ENCODE measurements at regions not wholly inside any gene's neighbourhood (a gene's known extent, or its start where the extent isn't known, plus 50 kb on each side); places are given as distances from the start of the nearest gene placed in this dataset.
A peak's percentile ranks its signal among the peaks of the same experiment; 100 is the strongest.

DNA sequence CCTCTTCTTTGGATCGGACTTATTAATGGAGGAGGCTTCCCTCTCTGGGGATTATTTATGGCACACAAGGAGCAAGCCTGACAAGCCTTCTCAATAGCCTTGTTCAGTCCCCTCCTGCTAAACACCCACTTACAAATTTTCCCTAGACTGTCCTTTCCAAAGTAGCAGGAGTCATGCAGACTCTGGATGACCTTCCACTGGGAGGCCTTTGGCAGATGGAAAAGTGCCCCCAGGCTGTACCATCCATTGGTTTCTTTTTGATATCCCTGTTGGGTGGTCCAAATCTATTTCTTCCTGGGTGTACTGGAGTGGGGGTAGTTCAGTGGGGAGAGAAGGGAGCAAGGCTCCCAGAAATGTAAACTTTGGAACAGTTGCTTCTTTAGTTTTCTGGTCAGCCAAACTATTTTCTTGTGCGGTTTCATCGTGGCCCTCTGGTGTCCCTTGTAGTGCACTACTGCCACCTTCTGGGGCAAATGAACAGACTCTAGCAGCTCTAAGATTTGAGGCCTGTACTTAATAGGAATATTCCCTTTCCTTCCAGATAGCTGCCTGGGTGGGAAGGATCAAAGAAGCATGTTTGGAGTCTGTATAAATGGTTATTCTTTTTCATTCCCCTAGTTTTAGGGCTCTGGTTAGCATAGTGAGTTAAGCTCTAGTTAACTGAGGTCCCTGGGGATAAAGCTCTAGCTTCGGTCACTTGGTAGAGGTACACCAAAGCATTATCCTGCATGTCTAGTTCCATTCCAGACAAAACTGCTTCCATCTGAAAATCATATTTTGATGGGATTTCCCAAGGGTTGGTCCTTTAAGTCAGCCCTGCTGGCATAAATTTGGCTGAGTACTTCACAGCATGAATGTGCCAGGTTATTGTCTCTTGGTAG is 409.5 kb downstream of the SLC6A15 start:
- H3K36me3 ChIP-seq (ENCODE audit: control insufficient read depth, insufficient read depth, low read length), result no peaks in the 10 kb centered on the region
- H2BK15ac ChIP-seq (replicated peaks; ENCODE audit: low read depth), result no peak overlapping the region
- H3K4me2 ChIP-seq (ENCODE audit: low read length), result no peak overlapping the region
- H3K18ac ChIP-seq (ENCODE audit: low read length), result no peak overlapping the region
- no peak overlapping the region for H2BK120ac ChIP-seq (ENCODE audit: low read depth, low read length)
- H3K23ac ChIP-seq (ENCODE audit: low read length), result no peak overlapping the region
- H3K79me2 ChIP-seq (ENCODE audit: control insufficient read depth, insufficient read depth, low read length), result no peaks in the 10 kb centered on the region
- H3K79me1 ChIP-seq (ENCODE audit: low read length), result no peaks in the 10 kb centered on the region
- no peak overlapping the region for H3K56ac ChIP-seq (ENCODE audit: low read length)
- no peaks in the 10 kb centered on the region for H3K27me3 ChIP-seq (ENCODE audit: insufficient read depth, low read length, poor library complexity)
- no peak overlapping the region for H3K27ac ChIP-seq (ENCODE audit: low read depth, low read length)
- H2BK5ac ChIP-seq (ENCODE audit: low read length), result no peak overlapping the region
- WGBS (ENCODE audit: extremely low coverage, insufficient coverage, low lambda C conversion rate), result no CpG with 5 or more reads among the region's 4 CpGs
- no peak overlapping the region for H4K5ac ChIP-seq (ENCODE audit: low read length)
- H3K4me1 ChIP-seq (ENCODE audit: control insufficient read depth, low read depth, low read length), result no peaks in the 10 kb centered on the region
- no peak overlapping the region for H2AK5ac ChIP-seq (ENCODE audit: low read length)
- no peak overlapping the region for H4K8ac ChIP-seq (ENCODE audit: low read depth, low read length)
- H3K9ac ChIP-seq (ENCODE audit: low read length), result no peak overlapping the region
- peak; percentile 79 for DNase-seq
- no peak overlapping the region for H3K4me3 ChIP-seq (ENCODE audit: low read length)
- H3K4ac ChIP-seq (ENCODE audit: low read depth, low read length), result no peak overlapping the region

DNA sequence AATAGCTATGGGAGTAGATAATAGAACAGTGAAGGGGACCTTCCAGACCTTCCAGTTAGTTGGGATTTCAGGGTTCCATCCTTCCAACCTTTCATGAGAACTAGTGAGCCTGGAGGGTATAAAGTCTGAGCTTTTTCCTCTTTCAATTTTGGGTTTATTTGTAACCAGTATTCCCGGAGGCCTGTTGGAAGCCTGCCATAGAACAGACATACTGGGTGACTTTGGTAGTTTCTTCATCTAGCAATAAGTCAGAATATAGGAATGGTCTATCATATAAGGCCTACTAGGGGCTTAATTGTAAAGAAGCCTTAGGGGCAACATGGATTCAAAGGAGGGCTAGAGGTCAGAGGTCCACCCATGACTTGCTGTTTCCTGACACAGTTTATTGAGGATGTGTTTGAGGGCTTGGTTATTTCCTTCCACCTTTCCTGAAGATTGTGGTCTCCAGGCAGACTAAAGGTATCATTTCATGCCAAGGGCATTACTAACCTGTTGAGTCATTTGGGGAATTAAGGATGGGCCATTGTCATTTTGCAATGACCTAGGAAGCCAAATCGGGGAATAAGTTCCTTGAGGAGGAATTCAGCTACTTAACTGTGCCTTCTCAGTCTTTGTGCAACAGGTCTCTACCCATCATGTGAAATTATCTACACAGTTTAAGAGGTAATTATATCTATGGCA is 410.3 kb downstream of the SLC6A15 start:
- no CpG with 5 or more reads among the region's 2 CpGs for WGBS (ENCODE audit: extremely low coverage, insufficient coverage, low lambda C conversion rate)
- H2BK15ac ChIP-seq (replicated peaks; ENCODE audit: low read depth), result no peak overlapping the region

GRCh38 chr12:84497819-84498218 is 414.8 kb downstream of the SLC6A15 start:
- H3K27ac ChIP-seq (ENCODE audit: low read depth, low read length), result no peak overlapping the region
- no peak overlapping the region for H2BK15ac ChIP-seq (replicated peaks; ENCODE audit: low read depth)
- H3K79me2 ChIP-seq (ENCODE audit: control insufficient read depth, insufficient read depth, low read length), result no peaks in the 10 kb centered on the region
- no CpG with 5 or more reads among the region's 1 CpG for WGBS (ENCODE audit: extremely low coverage, insufficient coverage, low lambda C conversion rate)
- no peaks in the 10 kb centered on the region for H3K27me3 ChIP-seq (ENCODE audit: insufficient read depth, low read length, poor library complexity)
- no peak overlapping the region for H3K9ac ChIP-seq (ENCODE audit: low read length)
- H3K18ac ChIP-seq (ENCODE audit: low read length), result no peak overlapping the region
- no peak overlapping the region for H3K4ac ChIP-seq (ENCODE audit: low read depth, low read length)
- H2BK120ac ChIP-seq (ENCODE audit: low read depth, low read length), result no peak overlapping the region
- no peak overlapping the region for H4K5ac ChIP-seq (ENCODE audit: low read length)
- no peak overlapping the region for H2AK5ac ChIP-seq (ENCODE audit: low read length)
- no peaks in the 10 kb centered on the region for H3K4me1 ChIP-seq (ENCODE audit: control insufficient read depth, low read depth, low read length)
- H4K8ac ChIP-seq (ENCODE audit: low read depth, low read length), result no peak overlapping the region
- no peak overlapping the region for H3K4me2 ChIP-seq (ENCODE audit: low read length)
- no peak overlapping the region for H3K4me3 ChIP-seq (ENCODE audit: low read length)
- no peaks in the 10 kb centered on the region for H3K79me1 ChIP-seq (ENCODE audit: low read length)
- peak; percentile 33 for DNase-seq
- H3K36me3 ChIP-seq (ENCODE audit: control insufficient read depth, insufficient read depth, low read length), result no peaks in the 10 kb centered on the region
- no peak overlapping the region for H3K56ac ChIP-seq (ENCODE audit: low read length)
- no peak overlapping the region for H3K23ac ChIP-seq (ENCODE audit: low read length)
- H2BK5ac ChIP-seq (ENCODE audit: low read length), result no peak overlapping the region

More for the DNA sequence above, 410.3 kb downstream of the SLC6A15 start:
- H3K4me1 ChIP-seq (ENCODE audit: control insufficient read depth, low read depth, low read length), result no peaks in the 10 kb centered on the region
- H4K5ac ChIP-seq (ENCODE audit: low read length), result no peak overlapping the region
- H2BK5ac ChIP-seq (ENCODE audit: low read length), result no peak overlapping the region
- H3K9ac ChIP-seq (ENCODE audit: low read length), result no peak overlapping the region
- H3K18ac ChIP-seq (ENCODE audit: low read length), result no peak overlapping the region
- H3K4me2 ChIP-seq (ENCODE audit: low read length), result no peak overlapping the region
- H3K4ac ChIP-seq (ENCODE audit: low read depth, low read length), result no peak overlapping the region
- H3K36me3 ChIP-seq (ENCODE audit: control insufficient read depth, insufficient read depth, low read length), result no peaks in the 10 kb centered on the region
- H2BK120ac ChIP-seq (ENCODE audit: low read depth, low read length), result no peak overlapping the region
- H3K27ac ChIP-seq (ENCODE audit: low read depth, low read length), result no peak overlapping the region
- no peak overlapping the region for H3K56ac ChIP-seq (ENCODE audit: low read length)
- H4K8ac ChIP-seq (ENCODE audit: low read depth, low read length), result no peak overlapping the region
- no peaks in the 10 kb centered on the region for H3K27me3 ChIP-seq (ENCODE audit: insufficient read depth, low read length, poor library complexity)
- no peak overlapping the region for H3K4me3 ChIP-seq (ENCODE audit: low read length)
- H3K79me1 ChIP-seq (ENCODE audit: low read length), result no peaks in the 10 kb centered on the region
- no peaks in the 10 kb centered on the region for H3K79me2 ChIP-seq (ENCODE audit: control insufficient read depth, insufficient read depth, low read length)
- DNase-seq, result peak; percentile 61
- no peak overlapping the region for H2AK5ac ChIP-seq (ENCODE audit: low read length)
- H3K23ac ChIP-seq (ENCODE audit: low read length), result no peak overlapping the region

GRCh38 chr12:84495711-84496110 is 416.9 kb downstream of the SLC6A15 start:
- Histone ChIP-seq H4K5ac (ENCODE audit: low read length) (no peak overlapping the region), H2BK5ac (ENCODE audit: low read length) (no peak overlapping the region), H3K4ac (ENCODE audit: low read depth, low read length) (no peak overlapping the region), H3K4me2 (ENCODE audit: low read length) (no peak overlapping the region), H2AK5ac (ENCODE audit: low read length) (no peak overlapping the region), H4K8ac (ENCODE audit: low read depth, low read length) (no peak overlapping the region), H3K18ac (ENCODE audit: low read length) (no peak overlapping the region), H3K36me3 (ENCODE audit: control insufficient read depth, insufficient read depth, low read length) (no peaks in the 10 kb centered on the region), H3K79me1 (ENCODE audit: low read length) (no peaks in the 10 kb centered on the region), H3K79me2 (ENCODE audit: control insufficient read depth, insufficient read depth, low read length) (no peaks in the 10 kb centered on the region), H3K9ac (ENCODE audit: low read length) (no peak overlapping the region), H3K56ac (ENCODE audit: low read length) (no peak overlapping the region), H2BK15ac (replicated peaks; ENCODE audit: low read depth) (no peak overlapping the region), H3K23ac (ENCODE audit: low read length) (no peak overlapping the region), H3K4me3 (ENCODE audit: low read length) (no peak overlapping the region), H3K27ac (ENCODE audit: low read depth, low read length) (no peak overlapping the region), H3K27me3 (ENCODE audit: insufficient read depth, low read length, poor library complexity) (no peaks in the 10 kb centered on the region), H2BK120ac (ENCODE audit: low read depth, low read length) (no peak overlapping the region), H3K4me1 (ENCODE audit: control insufficient read depth, low read depth, low read length) (no peaks in the 10 kb centered on the region)
- WGBS (ENCODE audit: extremely low coverage, insufficient coverage, low lambda C conversion rate), result no CpG with 5 or more reads among the region's 2 CpGs
- DNase-seq, result no peak

DNA sequence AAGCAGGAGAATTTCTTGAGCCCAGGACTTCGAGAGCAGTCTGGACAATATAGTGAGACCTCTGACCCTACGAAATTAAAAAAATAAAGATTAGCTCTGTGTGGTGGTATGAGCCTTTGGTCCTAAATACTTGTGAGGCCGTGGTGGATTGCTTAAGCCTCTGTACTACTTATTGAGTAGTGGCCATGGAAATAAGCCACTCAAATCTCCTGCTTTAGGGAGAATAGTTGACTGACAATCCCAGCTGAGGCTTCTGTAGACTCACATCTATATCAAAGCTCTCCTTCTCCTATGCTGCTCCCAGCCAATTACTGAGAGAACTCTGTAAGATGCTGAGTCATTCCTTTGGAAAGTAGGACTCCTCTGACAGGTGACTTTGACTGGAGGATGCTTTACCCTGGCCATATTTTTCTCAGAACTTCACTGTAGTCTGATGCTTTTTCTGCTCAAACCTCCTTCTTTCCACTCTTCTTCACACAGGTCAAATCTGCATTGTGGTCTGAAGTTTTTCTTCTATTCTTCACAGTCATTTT is 420.2 kb downstream of the SLC6A15 start:
- Histone ChIP-seq H2BK15ac (replicated peaks; ENCODE audit: low read depth) (no peak overlapping the region), H3K4me2 (ENCODE audit: low read length) (no peak overlapping the region), H3K36me3 (ENCODE audit: control insufficient read depth, insufficient read depth, low read length) (no peaks in the 10 kb centered on the region), H3K18ac (ENCODE audit: low read length) (no peak overlapping the region), H2BK5ac (ENCODE audit: low read length) (no peak overlapping the region), H3K27ac (ENCODE audit: low read depth, low read length) (no peak overlapping the region), H3K56ac (ENCODE audit: low read length) (no peak overlapping the region), H2AK5ac (ENCODE audit: low read length) (no peak overlapping the region), H3K4me3 (ENCODE audit: low read length) (no peak overlapping the region), H3K4ac (ENCODE audit: low read depth, low read length) (no peak overlapping the region), H3K23ac (ENCODE audit: low read length) (no peak overlapping the region), H3K79me1 (ENCODE audit: low read length) (no peaks in the 10 kb centered on the region), H4K8ac (ENCODE audit: low read depth, low read length) (no peak overlapping the region), H3K27me3 (ENCODE audit: insufficient read depth, low read length, poor library complexity) (no peaks in the 10 kb centered on the region), H2BK120ac (ENCODE audit: low read depth, low read length) (no peak overlapping the region), H3K9ac (ENCODE audit: low read length) (no peak overlapping the region), H4K5ac (ENCODE audit: low read length) (no peak overlapping the region), H3K4me1 (ENCODE audit: control insufficient read depth, low read depth, low read length) (no peaks in the 10 kb centered on the region), H3K79me2 (ENCODE audit: control insufficient read depth, insufficient read depth, low read length) (no peaks in the 10 kb centered on the region)
- DNase-seq, result peak; percentile 32
- WGBS (ENCODE audit: extremely low coverage, insufficient coverage, low lambda C conversion rate), result no CpG with 5 or more reads among the region's 3 CpGs
